Kidney epithelial cell (primary cell): ENCODE measurements at regions not wholly inside any gene's neighbourhood (a gene's known extent, or its start where the extent isn't known, plus 50 kb on each side); places are given as distances from the start of the nearest gene placed in this dataset.

Source experiments
- DNase-seq: peaks from one replicate; pipeline ENCODE4 v3.0.0-alpha.2; 2010; ENCODE audit warnings: low read depth
- H3K27me3 ChIP-seq: 2 replicates; pipeline ENCODE4 v1.6.0; 2011; ENCODE audit warnings: low read length; ENCODE audit not compliant: control insufficient read depth, insufficient read depth
- H3K36me3 ChIP-seq: 2 replicates; pipeline ENCODE4 v1.5.1; 2011; ENCODE audit warnings: low read length; ENCODE audit not compliant: control insufficient read depth, insufficient read depth
- H3K4me3 ChIP-seq: 2 replicates; pipeline ENCODE4 v1.5.1; 2011; ENCODE audit warnings: low read depth, mild to moderate bottlenecking, control low read depth, low read length
- TF ChIP-seq, protein P1 (sequence below): IDR thresholded peaks from 2 replicates; pipeline ENCODE4 v1.5.1; 2011; ENCODE audit warnings: mild to moderate bottlenecking, moderate library complexity, low read length, control low read depth, inconsistent platforms; ENCODE audit not compliant: insufficient read depth, poor library complexity, severe bottlenecking

DNA sequence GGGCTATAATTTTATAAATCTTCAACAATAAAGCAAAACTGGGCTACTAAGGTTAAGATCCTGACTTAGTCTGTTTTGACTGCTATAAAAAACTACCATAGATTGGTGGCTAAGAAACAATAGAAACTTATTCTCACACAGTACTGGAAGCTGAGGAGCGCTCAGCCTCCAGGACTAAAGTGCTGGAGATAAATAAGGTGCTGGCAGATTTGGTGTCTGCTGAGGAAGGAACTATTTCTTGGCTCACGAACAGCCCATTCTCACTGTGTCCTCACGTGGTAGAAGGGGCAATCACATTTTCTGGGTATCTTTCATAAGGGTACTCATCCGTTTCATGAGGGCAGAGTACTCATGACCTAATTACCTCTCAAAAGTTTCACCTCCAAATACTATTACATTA lies 166.8 kb upstream of the CBLB start:
- Histone ChIP-seq H3K4me3 (no peak overlapping the region), H3K36me3 (no peaks in the 10 kb centered on the region), H3K27me3 (no peaks in the 10 kb centered on the region)
- no peak for DNase-seq
- TF ChIP-seq, protein P1, sequence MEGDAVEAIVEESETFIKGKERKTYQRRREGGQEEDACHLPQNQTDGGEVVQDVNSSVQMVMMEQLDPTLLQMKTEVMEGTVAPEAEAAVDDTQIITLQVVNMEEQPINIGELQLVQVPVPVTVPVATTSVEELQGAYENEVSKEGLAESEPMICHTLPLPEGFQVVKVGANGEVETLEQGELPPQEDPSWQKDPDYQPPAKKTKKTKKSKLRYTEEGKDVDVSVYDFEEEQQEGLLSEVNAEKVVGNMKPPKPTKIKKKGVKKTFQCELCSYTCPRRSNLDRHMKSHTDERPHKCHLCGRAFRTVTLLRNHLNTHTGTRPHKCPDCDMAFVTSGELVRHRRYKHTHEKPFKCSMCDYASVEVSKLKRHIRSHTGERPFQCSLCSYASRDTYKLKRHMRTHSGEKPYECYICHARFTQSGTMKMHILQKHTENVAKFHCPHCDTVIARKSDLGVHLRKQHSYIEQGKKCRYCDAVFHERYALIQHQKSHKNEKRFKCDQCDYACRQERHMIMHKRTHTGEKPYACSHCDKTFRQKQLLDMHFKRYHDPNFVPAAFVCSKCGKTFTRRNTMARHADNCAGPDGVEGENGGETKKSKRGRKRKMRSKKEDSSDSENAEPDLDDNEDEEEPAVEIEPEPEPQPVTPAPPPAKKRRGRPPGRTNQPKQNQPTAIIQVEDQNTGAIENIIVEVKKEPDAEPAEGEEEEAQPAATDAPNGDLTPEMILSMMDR, result no peak

DNA sequence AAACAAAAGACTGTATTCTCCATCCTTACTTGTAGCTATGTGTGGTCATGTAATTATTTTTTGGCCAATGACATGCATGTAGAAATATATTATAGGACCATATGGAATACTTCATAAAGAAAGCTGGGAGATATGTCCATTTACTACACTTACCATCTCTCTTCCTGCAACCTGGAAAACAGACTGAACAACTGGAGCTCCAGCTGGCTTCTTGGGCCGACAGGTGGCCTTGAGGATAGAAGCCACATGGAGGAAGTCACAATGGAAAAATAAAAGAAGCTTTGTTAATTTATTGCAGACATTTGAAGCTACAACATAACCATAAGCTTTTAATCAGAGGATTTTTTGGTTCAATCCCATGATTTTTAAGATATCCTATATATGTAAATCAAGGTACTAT lies 167.9 kb upstream of the CBLB start:
- Histone ChIP-seq H3K4me3 (no peak overlapping the region), H3K27me3 (no peaks in the 10 kb centered on the region), H3K36me3 (no peaks in the 10 kb centered on the region)
- TF ChIP-seq, protein P1, result no peak
- DNase-seq, result no peak

DNA sequence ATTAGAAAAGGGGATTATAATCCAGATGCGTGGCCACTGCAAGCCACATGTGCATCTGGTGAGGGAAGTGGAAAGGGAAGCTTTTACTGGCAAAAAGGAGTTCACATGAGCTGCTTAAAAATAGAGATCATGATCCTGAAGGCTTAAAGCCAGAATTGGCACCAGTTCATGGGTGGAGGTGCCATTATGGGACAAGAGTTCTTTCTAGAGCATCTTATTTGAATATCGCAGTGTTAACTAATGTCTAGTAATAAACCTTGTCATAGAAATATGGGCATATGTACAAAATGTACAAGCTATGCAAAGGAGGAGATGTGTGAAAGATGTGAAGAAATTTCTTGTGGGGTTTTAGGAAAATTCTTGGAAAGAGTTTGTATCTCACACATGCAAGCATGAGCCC lies 178.4 kb upstream of the CBLB start:
- H3K36me3 ChIP-seq, result no peaks in the 10 kb centered on the region
- TF ChIP-seq, protein P1, result no peak
- H3K4me3 ChIP-seq, result no peak overlapping the region
- no peak for DNase-seq
- no peaks in the 10 kb centered on the region for H3K27me3 ChIP-seq

DNA sequence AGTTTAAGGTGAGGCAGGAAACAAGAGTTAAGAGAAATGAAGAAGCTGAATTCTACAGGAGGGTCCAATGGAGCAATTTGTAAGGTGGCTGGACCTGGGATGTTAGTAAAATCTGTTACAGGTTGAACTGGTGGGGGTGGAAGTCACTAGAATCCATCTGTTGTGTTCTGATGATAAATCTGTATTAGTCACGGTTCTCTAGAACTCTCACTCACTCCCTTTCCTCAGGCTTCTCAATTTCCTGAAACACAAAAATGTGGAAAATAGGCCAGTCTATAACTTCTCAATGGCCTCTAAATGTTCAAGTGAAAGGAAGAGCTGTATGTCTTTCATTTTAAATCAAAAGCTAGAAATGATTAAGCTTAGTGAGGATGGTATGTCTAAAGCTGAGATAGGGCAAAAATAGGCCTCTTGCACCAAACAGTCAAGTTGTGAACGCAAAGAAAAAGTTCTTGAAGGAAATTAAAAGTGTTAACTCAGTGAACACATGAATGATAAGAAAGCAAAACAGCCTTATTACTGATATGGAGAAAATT lies 180.2 kb upstream of the CBLB start:
- DNase-seq, result no peak
- H3K4me3 ChIP-seq, result no peak overlapping the region
- H3K27me3 ChIP-seq, result no peaks in the 10 kb centered on the region
- TF ChIP-seq, protein P1, result no peak
- no peaks in the 10 kb centered on the region for H3K36me3 ChIP-seq

DNA sequence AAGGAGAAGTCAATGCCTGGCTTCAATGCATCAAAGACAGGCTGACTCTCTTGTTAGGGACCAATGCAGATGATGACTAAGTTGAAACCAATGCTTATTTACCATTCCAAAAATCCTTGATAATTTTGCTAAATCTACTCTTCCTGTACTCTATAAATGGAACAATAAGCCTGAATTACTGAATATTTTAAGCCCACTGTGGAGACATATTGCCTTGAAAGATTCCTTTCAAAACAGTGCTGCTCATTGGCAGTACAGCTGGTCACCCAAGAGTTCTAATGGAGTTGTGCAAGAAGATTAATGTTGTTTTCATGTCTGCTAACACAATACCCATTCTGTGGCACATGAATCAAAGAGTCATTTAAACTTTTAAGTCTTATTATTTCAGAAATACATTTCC lies 181.0 kb upstream of the CBLB start:
- DNase-seq, result no peak
- TF ChIP-seq, protein P1, result no peak

DNA sequence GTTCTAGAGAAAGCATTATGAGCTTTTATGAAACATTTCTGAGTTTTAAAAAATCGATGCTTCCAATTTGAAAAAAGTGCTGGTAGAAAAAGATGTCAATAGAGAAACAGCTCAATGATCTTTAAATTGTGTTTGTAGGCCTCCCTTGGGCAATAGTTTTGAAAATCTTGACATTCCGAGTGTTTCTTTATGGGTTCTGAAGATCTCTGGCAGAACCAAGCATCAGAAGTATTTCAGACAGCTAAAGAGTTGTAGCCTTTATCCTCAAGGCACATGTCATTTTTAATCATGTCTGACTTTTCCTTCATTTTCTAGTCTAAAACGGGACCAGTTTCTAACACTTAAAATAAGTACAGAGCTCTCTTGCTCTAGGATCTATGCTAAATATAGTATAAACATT lies 188.1 kb upstream of the CBLB start:
- TF ChIP-seq, protein P1, result no peak
- no peak overlapping the region for H3K4me3 ChIP-seq
- no peaks in the 10 kb centered on the region for H3K36me3 ChIP-seq
- DNase-seq, result no peak
- no peaks in the 10 kb centered on the region for H3K27me3 ChIP-seq

More for the DNA sequence above, 181.0 kb upstream of the CBLB start:
- no peaks in the 10 kb centered on the region for H3K27me3 ChIP-seq
- no peak overlapping the region for H3K4me3 ChIP-seq
- H3K36me3 ChIP-seq, result no peaks in the 10 kb centered on the region
